ENCODE measurements at regions not wholly inside any gene's neighbourhood (a gene's known extent, or its start where the extent isn't known, plus 50 kb on each side); places are given as distances from the start of the nearest gene placed in this dataset.

- no peak overlapping the region for H3K4me3 ChIP-seq
- no peaks in the 10 kb centered on the region for H3K79me2 ChIP-seq (ENCODE audit: control insufficient read depth, insufficient read depth, low read length)
- no peak overlapping the region for H3K4me2 ChIP-seq (ENCODE audit: control insufficient read depth, insufficient read depth)
- in situ Hi-C loops (cut with MboI), result no loop called here
- no peaks in the 10 kb centered on the region for H3K36me3 ChIP-seq (ENCODE audit: control insufficient read depth in 2 of 2, insufficient read depth in 2 of 2, low read length in 1 of 2)
- no peak overlapping the region for H3K9ac ChIP-seq (ENCODE audit: control insufficient read depth, insufficient read depth, low read length)
- H4K20me1 ChIP-seq (ENCODE audit: control insufficient read depth, insufficient read depth), result no peaks in the 10 kb centered on the region
- BruUV-seq (replicated peaks), result no TSS peak
- WGBS (ENCODE audit: insufficient coverage, insufficient replicate concordance, low lambda C conversion rate, missing lambda C conversion rate), result 11% methylated on average over 2 of the region's 2 CpGs
- H3K27me3 ChIP-seq (replicated peaks in 1 of 2; ENCODE audit: control insufficient read depth in 2 of 2, insufficient read depth in 2 of 2, low read length in 1 of 2), result no peaks in the 10 kb centered on the region
- ChIA-PET SMC1A (ENCODE audit: uncharacterized antibody, unreplicated experiment) (no interaction called here), RAD21 (ENCODE audit: unreplicated experiment) (no interaction called here), POLR2A (no interaction called here), CTCF (interaction anchor here (1.3 kb wide), 1 partner anchor 27 kb away, joined by 4 read pairs; no protein-coding TSS in a partner anchor)
- DNase-seq (ENCODE audit: low read depth, low spot score), result no peak
- no peaks in the 10 kb centered on the region for H3K4me1 ChIP-seq (ENCODE audit: control insufficient read depth, insufficient read depth, low read length)
- ATAC-seq, result no peak
- no peak overlapping the region for H2AFZ ChIP-seq (ENCODE audit: control insufficient read depth, low read depth, low read length)
- intact Hi-C loops (cut with micrococcal nuclease; ENCODE audit: unreplicated experiment), result no loop called here
- TF ChIP-seq CEBPB (IDR thresholded peaks at IDR 0.05; ENCODE audit: borderline replicate concordance in 1 of 2, low read depth in 2 of 2, low read length in 2 of 2) (no peak), TCF3 (IDR thresholded peaks at IDR 0.05; ENCODE audit: borderline replicate concordance, insufficient read depth, low read depth, low read length) (no peak), SREBF2 (IDR thresholded peaks at IDR 0.05; ENCODE audit: low read length) (no peak), ZNF217 (IDR thresholded peaks at IDR 0.05) (no peak), CBFB (IDR thresholded peaks at IDR 0.05; ENCODE audit: low read depth) (no peak)
- TF ChIP-seq, protein P1, sequence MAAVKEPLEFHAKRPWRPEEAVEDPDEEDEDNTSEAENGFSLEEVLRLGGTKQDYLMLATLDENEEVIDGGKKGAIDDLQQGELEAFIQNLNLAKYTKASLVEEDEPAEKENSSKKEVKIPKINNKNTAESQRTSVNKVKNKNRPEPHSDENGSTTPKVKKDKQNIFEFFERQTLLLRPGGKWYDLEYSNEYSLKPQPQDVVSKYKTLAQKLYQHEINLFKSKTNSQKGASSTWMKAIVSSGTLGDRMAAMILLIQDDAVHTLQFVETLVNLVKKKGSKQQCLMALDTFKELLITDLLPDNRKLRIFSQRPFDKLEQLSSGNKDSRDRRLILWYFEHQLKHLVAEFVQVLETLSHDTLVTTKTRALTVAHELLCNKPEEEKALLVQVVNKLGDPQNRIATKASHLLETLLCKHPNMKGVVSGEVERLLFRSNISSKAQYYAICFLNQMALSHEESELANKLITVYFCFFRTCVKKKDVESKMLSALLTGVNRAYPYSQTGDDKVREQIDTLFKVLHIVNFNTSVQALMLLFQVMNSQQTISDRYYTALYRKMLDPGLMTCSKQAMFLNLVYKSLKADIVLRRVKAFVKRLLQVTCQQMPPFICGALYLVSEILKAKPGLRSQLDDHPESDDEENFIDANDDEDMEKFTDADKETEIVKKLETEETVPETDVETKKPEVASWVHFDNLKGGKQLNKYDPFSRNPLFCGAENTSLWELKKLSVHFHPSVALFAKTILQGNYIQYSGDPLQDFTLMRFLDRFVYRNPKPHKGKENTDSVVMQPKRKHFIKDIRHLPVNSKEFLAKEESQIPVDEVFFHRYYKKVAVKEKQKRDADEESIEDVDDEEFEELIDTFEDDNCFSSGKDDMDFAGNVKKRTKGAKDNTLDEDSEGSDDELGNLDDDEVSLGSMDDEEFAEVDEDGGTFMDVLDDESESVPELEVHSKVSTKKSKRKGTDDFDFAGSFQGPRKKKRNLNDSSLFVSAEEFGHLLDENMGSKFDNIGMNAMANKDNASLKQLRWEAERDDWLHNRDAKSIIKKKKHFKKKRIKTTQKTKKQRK (IDR thresholded peaks at IDR 0.05; ENCODE audit: low read depth, low read length), result no peak
- H3K9me3 ChIP-seq (replicated peaks; ENCODE audit: control insufficient read depth, insufficient read depth, low read length), result no peaks in the 10 kb centered on the region
- no peak overlapping the region for H3K27ac ChIP-seq (ENCODE audit: control insufficient read depth, insufficient read depth)
- no peak for FAIRE-seq
Measured at GRCh38 chr13:65292488-65292901, 1937.6 kb downstream of the PCDH9 start.
